ENCODE measurements at regions not wholly inside any gene's neighbourhood (a gene's known extent, or its start where the extent isn't known, plus 50 kb on each side); places are given as distances from the start of the nearest gene placed in this dataset.
"Not testable (repeated sequence)": the region's sequence is repeated elsewhere in the genome, so short reads cannot be mapped to it uniquely, and the experiment has no call there.

- DNase-seq, result no peak
Measured at GRCh38 chr5:50343715-50344114, 97.4 kb downstream of the EMB start.

GRCh38 chr5:50340757-50341156 is 100.3 kb downstream of the EMB start:
- no peak for DNase-seq

GRCh38 chr5:50330633-50331032 is 110.5 kb downstream of the EMB start:
- not testable (repeated sequence) for DNase-seq

- DNase-seq, result no peak
Measured at GRCh38 chr5:50328193-50328729, 112.8 kb downstream of the EMB start.

- DNase-seq, result peak; percentile 26
Measured at GRCh38 chr5:50325237-50325832, 115.8 kb downstream of the EMB start.

- DNase-seq, result no peak
Measured at GRCh38 chr5:50320131-50320749, 120.8 kb downstream of the EMB start.

- DNase-seq, result no peak
Measured at GRCh38 chr5:50318220-50318619, 122.9 kb downstream of the EMB start.

- DNase-seq, result not testable (repeated sequence)
Measured at GRCh38 chr5:50306488-50306887, 134.6 kb downstream of the EMB start.

- no peak for DNase-seq
Measured at GRCh38 chr5:50302815-50303490, 138.1 kb downstream of the EMB start.

- no peak for DNase-seq
Measured at GRCh38 chr5:50301756-50302155, 139.3 kb downstream of the EMB start.

GRCh38 chr5:50300878-50301277 is 140.2 kb downstream of the EMB start:
- no peak for DNase-seq

- DNase-seq, result no peak
Measured at GRCh38 chr5:50299896-50300295, 141.2 kb downstream of the EMB start.

GRCh38 chr5:50292735-50293394 is 148.2 kb downstream of the EMB start:
- DNase-seq, result no peak

- DNase-seq, result not testable (repeated sequence)
Measured at GRCh38 chr5:50280461-50280860, 160.6 kb downstream of the EMB start.

Measured in hematopoietic multipotent progenitor cell treated with erythropoietin and hydrocortisone succinate and interleukin-3 and kit ligand, for 8 days (in vitro differentiated cells).